Activated CD8-positive, alpha-beta memory T cell treated with anti-CD3 and anti-CD28 coated beads for 24 hours (primary cell): ENCODE measurements at regions not wholly inside any gene's neighbourhood (a gene's known extent, or its start where the extent isn't known, plus 50 kb on each side); places are given as distances from the start of the nearest gene placed in this dataset.

ENCODE experiments used
- DNase-seq: peaks from one replicate; pipeline ENCODE4 v3.0.0-alpha.2; 2020

GRCh38 chr2:57894381-57894780 is 152.2 kb upstream of the VRK2 start:
- no peak for DNase-seq

- DNase-seq, result no peak
Measured at GRCh38 chr2:57897920-57898319, 148.7 kb upstream of the VRK2 start.

- no peak for DNase-seq
Measured at GRCh38 chr2:57899898-57900297, 146.7 kb upstream of the VRK2 start.

GRCh38 chr2:57902578-57902977 is 144.0 kb upstream of the VRK2 start:
- no peak for DNase-seq

- no peak for DNase-seq
Measured at GRCh38 chr2:57906152-57906732, 140.4 kb upstream of the VRK2 start.

GRCh38 chr2:57907411-57907810 is 139.2 kb upstream of the VRK2 start:
- DNase-seq, result no peak

- DNase-seq, result no peak
Measured at GRCh38 chr2:57908736-57909161, 137.9 kb upstream of the VRK2 start.

GRCh38 chr2:57918126-57918525 is 128.5 kb upstream of the VRK2 start:
- DNase-seq, result no peak

GRCh38 chr2:57920342-57920939 is 126.2 kb upstream of the VRK2 start:
- DNase-seq, result no peak

GRCh38 chr2:57934659-57935058 is 111.9 kb upstream of the VRK2 start:
- no peak for DNase-seq

GRCh38 chr2:57936216-57936615 is 110.4 kb upstream of the VRK2 start:
- DNase-seq, result no peak

GRCh38 chr2:57937456-57937855 is 109.2 kb upstream of the VRK2 start:
- no peak for DNase-seq

- no peak for DNase-seq
Measured at GRCh38 chr2:57941816-57942215, 104.8 kb upstream of the VRK2 start.

- DNase-seq, result no peak
Measured at GRCh38 chr2:57943315-57943714, 103.3 kb upstream of the VRK2 start.

- no peak for DNase-seq
Measured at GRCh38 chr2:57947398-57947797, 99.2 kb upstream of the VRK2 start.

GRCh38 chr2:57954020-57954419 is 92.6 kb upstream of the VRK2 start:
- DNase-seq, result no peak

- no peak for DNase-seq
Measured at GRCh38 chr2:57957238-57957637, 89.4 kb upstream of the VRK2 start.

- DNase-seq, result no peak
Measured at GRCh38 chr2:57959390-57959789, 87.2 kb upstream of the VRK2 start.

GRCh38 chr2:57962861-57963260 is 83.7 kb upstream of the VRK2 start:
- DNase-seq, result no peak

GRCh38 chr2:57965219-57965618 is 81.4 kb upstream of the VRK2 start:
- DNase-seq, result no peak

GRCh38 chr2:57965961-57966360 is 80.6 kb upstream of the VRK2 start:
- no peak for DNase-seq

GRCh38 chr2:57973621-57974186 is 72.9 kb upstream of the VRK2 start:
- no peak for DNase-seq

GRCh38 chr2:57979158-57979557 is 67.4 kb upstream of the VRK2 start:
- DNase-seq, result no peak

- DNase-seq, result no peak
Measured at GRCh38 chr2:57981083-57981768, 65.4 kb upstream of the VRK2 start.
